GM21423 (cell line): ENCODE measurements at regions not wholly inside any gene's neighbourhood (a gene's known extent, or its start where the extent isn't known, plus 50 kb on each side); places are given as distances from the start of the nearest gene placed in this dataset.
A peak's percentile ranks its signal among the peaks of the same experiment; 100 is the strongest.
"Not testable (repeated sequence)": the region's sequence is repeated elsewhere in the genome, so short reads cannot be mapped to it uniquely, and the experiment has no call there.

Source experiments
- ATAC-seq: cut with Tn5 transposase; IDR thresholded peaks from one replicate; pipeline ENCODE4 v1.9.1; 2021; ENCODE audit warnings: mild to moderate bottlenecking, moderate library complexity; ENCODE audit not compliant: unreplicated experiment

DNA sequence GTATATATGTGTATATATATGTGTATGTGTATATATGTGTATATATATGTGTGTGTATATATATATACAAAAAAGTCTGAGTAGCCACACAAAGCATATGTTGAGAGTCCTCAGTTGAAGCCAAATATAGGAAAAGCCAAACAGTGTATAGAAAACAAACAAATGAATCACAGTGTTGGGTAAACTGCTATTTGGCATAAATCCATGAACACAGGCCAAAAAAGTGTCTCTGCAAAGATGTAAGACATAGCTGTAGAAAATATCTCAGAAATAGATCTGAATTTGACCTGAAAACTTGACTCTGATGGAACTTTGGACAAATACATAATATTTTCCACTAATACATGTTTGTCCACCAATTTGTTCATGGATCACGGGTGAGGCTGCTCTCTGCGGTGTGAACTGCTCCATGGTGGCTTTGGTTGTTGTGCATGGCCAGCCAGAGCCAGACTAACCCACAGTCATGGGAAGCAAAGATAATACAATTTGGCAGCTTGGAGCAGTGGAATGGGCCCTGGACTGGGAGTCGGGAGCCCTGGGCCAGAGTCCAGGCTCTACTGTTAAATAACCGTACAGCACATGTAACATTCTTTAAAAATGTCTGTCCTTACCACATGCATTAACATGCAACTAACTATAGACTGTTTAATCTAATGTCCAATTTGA is 76.9 kb upstream of the EED start:
- no peak for ATAC-seq

DNA sequence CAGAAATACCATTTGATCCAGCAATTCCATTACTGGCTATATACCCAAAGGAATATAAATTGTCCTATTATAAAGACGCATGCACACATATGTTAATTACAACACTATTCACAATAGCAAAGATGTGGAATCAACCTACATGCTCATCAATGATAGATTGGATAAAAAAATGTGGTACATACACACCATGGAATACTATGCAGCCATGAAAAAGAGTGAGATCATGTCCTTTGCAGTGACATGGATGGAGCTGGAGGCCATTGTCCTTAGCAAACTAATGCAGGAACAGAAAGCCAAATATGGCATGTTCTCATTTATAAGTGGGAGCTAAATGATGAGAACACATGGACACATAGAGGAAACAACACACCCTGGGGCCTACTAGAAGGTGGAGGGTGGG is 78.3 kb upstream of the EED start:
- ATAC-seq: not testable (repeated sequence)

DNA sequence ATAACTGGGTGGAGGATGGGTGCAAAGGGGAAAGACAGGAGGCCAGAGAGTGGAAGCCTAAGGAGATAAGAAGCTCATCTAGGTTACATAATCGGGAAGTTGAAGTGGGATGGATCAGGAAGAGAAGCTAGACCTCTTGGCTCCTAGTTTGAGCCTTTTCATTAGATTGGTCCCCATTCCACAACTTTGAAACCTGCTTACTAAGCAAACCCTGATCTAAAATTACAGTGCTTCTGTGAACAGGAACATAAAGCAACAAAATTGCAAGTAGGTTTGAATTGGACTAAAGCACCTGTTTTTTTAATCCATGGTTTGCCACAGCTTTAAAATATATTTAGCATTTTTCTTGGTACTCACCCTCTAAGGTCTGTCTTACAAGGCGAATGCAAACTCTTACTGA is 80.4 kb upstream of the EED start:
- no peak for ATAC-seq

DNA sequence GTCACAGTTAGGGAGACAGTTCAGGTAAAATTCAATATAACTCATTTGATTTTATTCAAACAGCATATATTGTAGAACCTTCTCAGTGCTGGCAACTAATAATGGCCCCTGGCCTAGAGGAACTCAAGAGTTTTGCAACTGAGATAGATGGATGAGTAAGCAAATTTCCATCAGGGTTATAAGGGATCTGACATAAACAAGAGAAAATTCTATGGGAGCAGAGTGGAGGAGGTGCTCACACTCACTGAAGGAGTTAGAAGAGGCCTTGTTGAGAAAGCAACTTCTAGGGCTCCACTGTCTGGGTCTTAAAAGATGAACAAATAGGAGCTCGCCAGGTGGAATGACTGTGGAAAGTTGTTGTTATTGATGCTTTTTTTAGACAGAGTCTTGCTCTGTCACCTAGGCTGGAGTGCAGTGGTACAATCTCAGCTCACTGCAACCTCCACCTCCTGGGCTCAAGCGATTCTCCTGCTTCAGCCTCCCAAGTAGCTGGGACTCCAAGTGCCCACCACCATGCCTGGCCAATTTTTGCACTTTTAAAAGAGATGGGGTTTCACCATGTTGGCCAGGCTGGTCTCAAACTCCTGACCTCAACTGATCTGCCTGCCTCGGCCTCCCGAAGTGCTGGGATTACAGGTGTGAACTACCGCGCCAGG is 81.2 kb upstream of the EED start:
- not testable (repeated sequence) for ATAC-seq

DNA sequence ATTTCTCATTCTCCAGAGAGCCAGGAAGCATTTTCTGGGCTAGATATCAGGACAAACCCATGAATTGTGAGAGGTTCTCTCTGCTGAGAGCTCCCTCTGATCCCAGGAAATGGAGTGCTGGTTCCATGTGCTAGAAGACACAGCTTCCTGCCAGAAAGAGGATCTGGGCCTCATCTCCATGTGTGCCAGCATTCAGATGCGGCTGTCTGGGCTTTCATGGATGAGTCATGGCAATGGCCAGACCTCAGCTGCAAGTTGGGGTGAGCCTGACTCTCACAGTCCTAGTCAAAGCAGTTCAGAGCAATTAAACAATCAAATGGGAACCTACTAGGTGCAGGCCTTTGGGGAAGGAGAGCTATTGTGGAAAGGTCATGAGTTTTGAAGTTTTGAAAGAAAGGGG is 82.3 kb upstream of the EED start:
- ATAC-seq: no peak

DNA sequence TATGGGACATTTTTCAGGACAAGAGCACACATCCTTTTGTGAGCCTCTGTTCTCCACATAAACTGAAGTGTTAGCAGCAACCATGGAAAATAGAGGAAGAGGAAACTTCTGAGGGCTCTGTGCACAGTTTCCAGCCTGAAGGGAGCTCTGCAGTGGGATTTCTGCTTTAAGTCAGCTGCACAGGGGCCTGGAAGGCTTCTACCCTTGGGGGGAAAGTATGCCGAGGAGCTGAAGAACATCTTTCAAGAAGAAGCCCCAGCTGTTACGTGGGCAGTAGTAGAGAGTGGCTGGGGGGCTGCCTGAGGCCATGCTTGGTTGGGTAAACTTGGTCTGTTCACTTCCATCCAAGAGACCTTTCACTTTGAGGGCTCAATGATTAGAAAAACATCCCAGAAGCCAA is 82.7 kb upstream of the EED start:
- no peak for ATAC-seq

DNA sequence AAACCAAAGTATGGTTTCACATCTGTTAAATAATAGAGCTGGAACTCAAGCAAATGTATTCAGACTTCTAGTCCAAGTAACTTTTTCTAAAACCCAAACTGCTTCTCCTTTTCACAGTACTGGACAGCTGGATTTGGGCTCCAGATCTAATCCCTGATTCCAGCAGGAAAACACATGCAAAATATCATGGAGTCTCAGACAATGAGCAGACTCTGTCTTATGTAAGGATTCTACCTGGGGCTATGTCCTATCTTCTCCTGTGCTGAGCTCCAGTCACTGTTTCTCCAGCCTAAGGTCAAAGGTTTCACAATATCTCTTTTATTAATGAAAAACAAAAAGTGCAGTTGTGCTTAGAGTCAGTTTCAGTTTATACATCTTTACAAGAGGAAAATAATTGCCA is 83.2 kb upstream of the EED start:
- no peak for ATAC-seq

DNA sequence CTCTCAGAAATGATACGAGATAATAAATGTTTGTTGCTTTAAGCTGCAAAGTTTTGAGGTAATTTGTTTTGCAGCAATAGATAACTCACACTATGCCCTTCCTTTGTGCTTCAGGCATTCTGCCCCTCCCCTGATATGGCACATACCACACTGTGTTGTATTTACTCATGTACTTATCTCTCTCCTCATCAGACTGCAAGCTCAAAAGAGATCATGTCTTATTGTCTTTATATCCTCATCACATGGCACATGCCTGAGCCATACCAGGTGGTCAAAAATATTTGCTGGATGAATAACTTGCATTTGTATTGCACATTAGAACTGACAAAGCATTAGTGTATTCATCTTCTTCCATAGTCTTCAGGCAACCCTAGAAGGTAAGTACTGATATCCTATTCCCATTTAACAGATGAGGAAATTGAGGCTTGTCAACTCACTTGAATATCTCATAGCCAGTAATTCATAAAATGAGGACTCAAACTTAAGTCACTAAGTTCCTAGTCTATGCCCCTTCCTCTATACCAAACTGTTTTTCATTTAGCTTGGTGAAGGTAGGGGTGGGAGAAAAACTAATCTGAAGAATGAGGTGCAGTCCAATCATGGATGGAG is 83.9 kb upstream of the EED start:
- no peak for ATAC-seq

DNA sequence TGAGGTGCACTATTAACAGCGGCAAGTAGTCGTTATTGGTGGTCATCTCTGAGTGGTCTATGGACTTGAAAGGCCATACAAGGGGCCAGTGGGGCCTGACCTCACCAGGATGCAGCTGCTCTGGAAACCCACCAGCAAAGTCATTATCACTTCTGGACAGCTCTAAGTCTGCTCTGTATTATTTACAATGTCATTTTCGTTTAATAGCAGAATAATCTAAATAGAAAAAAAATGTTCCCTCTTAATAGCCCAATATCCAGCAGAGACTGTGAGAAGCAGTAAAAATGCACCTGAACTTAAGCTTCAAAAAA is 85.0 kb upstream of the EED start:
- ATAC-seq: peak; percentile 9

DNA sequence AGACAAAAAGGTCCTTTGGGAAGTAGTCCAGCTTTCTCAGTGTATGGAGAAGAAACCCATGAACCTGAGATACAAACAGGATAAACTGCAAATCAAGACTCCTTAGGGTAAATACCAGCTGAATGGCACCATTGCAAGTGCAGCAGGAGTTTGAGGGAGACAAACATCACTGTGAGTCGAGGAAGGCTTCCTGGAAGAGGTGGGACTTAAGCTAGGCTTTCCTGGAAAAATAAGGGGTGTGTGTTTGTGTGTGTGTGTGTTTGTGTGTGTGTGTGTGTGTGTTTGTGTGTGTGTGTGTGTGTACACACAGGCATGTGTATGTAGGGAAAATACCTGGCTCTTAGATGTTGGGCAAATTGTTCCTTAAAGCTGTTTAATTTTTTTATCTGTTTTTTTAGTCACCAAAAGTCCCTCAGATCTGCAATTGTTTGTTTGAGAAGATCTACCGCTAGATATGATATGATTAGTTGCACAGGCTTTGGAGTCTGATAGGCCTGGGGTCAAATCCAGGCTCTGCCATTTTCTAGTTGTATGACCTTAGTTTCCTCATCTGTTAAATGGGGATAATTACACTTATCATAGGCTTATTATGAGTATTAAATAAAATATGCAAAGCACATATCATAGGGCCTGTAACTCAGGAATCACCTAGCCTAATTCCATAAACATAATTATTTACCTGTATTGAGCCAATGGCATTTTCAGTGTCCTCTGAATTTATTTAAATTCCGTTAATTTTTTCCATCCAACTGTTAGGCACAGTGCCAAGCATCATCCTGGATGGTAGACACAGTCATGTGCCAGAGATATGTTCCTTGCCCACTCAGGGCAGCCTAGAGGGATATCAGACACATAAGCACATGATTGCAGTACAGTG is 85.6 kb upstream of the EED start:
- no peak for ATAC-seq

DNA sequence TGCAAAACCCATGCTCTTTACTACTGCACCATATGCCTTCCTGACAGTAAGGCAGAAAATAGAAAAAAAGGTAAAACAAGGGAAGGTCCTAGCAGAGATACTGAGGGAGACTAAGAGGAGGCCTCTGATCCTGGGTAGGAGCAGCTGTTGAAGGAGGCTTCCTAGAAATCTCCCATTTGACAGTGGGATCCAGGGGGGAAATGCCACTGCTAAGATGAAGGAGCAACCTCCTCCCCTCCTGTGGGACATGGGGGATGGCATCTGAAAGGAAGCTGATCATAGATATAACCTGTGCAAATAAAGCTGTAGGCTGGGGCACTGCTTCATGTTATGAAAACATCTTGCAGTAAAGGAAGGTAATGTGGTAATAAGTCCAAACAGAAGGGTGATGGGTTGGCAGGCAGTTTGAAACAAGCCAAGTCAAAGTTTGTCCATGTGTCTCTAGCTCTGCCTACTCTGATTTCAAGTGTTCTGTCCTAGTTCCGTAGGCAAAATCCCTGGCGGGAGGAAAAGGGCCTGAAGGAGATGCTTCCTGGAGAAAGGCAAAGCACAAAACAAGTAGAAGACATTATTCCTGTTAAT is 86.7 kb upstream of the EED start:
- no peak for ATAC-seq

DNA sequence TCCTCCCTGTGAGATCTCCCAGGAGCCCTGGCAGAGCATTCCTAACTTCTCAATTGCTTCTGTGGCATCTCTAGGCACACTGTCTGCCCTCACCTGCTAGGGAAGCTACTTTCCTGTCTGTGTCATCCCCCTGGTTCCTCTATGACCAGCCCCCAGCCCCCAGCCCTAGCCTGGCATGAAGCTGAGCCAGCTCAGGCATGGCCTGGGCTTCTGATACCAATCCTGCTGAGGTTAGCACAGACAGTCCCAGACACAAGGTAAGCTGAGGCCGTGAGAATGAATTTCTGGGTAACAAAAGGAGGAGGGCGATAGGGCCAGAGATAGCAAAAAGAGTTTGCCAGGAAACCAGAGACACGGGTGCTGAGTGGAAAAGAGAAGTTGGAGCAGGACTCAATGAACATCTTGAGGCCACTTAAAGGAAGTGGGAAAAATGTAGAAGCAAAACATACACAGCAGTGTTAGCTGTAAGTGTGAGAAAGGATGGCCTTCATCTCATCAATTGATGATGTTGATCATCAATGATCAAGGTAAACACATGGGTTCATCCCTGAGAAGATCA is 87.6 kb upstream of the PICALM start:
- no peak for ATAC-seq

DNA sequence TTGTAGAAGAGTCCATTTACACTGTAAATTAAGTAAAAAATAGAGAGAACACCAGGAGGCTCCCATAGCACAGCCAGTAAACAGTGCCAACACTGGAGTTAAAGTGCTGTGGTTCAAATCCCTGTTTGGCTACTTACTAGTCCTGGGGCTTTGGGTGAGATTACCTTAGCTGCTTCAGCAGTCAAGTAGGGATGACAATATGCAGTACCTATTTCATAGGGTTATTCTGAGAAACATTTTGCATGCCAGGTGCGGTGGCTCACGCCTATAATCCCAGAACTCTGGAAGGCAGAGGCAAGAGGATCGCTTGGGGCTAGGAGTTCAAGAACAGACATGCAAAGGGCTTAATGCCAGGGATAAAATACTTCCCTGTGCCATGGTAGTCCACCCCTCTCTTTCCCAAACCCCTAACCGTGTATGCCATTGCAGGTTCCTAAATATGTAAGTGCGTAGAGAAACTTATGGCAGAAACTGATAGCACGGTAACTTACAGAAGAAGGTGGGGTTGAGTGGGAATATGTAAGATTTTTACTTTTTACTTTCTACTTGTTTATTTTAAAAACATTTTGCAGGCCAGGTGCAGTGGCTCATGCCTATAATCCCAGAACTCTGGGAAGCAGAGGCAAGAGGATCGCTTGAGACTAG is 86.4 kb upstream of the PICALM start:
- ATAC-seq: no peak

DNA sequence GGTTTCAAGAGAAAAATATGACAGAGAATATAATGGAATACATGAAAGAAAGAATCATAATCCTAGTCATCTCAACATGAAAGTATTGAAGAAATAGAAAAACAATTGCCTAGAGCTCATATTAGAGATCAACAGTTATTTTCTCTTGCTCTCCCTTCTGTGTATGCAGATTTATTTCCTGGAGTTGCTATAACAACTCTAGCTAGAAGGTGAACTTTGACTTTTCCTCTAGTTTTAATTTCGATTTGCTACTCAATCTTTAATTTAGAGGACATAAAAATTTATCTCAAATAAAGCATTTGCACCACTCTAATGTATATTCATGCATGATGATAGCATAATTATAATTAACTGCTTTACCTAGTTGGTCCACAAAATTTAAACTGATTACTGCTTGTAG is 84.6 kb upstream of the PICALM start:
- no peak for ATAC-seq

DNA sequence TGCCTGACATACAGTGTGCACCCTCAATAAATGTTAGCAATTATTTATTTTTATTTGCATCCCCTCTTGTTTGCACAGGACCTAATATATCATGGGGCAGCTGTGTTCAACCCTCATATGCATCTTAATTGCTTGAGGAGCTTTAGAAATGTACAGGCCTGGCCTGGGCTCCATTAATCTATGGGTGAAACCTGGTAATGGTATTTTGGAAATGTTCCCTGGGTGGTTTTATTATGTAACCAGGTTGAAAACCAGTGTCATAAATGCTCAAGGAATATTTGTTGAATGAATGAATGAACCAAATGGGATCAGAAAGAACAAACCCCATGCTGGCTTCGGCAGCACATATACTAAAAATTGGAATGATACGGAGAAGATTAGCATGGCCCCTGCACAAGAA is 84.0 kb upstream of the PICALM start:
- no peak for ATAC-seq

DNA sequence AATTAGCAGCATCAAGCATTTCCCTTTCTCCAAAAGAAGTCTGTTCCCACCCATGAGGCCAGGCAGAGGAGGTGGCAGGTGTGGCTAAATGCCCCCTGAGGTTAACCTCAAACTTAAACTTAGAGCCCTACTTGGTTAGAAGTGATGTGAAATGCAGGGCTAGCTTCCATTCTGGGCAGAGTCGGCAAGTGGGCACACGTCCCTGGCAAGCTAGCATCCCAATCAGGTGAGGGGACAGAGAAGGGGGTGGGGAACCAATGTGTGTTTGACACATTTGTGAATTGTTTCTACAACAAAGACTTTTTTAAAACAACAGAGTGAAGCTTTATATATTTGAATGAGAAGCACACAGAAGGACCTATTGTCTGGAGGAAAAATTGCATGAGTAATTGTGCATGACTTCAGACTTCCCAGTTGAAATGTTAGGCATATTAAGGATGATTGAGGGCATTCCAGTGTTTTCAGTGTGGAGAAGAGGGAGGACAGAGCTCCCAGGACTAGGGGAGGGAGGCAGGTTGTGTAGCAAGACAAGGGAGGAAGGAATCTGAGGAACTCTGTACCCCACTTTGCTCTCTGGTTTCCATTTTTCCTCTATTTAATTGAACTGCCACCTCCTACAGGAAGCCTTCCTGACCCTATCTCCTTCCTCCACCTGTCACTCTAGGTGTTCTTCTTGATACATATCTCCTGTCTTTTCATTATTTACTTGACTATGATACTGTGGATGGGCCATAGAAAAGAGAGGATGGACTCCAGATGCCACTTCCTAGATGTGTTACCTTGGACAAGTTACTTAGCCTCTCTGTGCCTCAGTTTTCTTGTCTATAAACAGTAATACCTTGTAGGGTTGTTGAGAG is 83.3 kb upstream of the PICALM start:
- peak; percentile 30 for ATAC-seq

DNA sequence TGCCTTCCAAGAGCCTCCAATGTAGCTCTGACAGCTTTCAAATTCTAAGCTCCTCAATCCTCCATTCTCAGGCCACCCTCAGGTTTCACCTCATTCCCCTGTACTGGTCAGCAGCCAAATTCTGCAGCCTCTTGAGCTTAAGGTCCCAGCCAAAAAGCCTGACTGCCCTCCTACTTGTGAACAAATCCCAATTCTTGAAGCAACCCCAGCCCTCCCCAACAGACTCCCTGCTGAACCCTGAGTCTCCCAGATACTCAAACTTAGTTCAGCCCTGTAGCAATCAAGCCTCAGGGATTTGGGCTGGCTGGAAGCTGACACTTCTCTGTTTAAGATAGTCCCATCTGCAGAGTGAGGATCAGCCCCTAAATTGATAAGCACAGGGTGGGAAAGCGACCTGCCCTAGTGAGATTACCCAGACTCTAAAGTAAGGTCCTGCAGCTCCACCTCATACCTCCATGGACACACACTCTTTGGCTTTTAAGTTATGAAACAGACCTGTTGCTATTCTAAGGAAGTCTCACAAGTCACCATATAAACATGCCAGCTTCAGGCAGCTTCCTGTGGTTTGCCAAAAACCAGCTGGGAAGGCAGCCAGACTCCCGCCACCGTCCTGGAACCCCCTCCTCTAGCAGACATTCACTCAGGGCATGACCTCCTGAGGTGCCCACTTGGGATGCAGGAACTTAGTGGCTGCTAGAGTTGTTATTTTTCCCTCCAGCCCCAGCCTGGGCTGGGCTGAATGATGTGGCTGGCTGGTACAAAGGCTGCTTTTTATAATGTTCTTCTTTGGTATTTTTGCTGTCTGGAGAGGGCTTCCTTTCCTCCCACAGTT is 82.5 kb upstream of the PICALM start:
- peak; percentile 51 for ATAC-seq

DNA sequence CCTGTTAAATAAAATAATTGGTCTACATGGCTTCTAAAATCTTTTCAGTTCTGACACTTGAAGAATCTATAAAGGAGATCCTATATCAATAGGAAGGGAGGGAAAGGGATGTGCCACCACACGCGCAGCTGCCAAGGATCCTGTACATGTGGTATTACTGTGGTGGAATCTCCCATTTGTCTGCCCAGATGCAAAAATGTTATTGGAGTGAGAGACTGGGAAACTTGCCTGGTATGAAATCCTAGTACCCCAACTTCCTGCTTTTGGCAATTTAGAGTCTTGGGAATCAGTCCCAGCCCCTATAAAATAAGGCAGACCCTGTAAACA is 81.9 kb upstream of the PICALM start:
- ATAC-seq: no peak

DNA sequence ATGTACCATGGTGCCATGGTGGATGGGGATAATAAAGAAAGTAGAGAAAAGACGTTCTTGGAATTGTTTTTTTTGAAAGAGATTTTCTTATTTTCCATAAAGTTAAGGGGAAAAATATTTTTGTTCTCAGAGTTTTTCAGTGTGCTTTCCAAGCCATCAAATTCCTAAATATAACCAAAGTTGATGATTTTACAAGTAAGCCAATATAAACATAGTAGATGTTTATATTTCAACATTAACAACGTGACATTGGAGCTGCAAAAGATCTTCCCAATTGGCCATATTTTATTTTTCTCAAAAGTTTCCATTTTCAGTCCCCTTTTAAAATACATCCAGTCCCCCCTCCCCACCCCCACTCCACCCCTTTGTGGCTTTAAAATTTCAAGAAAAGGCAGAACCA is 80.9 kb upstream of the PICALM start:
- no peak for ATAC-seq
